ENCODE measurements at regions not wholly inside any gene's neighbourhood (a gene's known extent, or its start where the extent isn't known, plus 50 kb on each side); places are given as distances from the start of the nearest gene placed in this dataset.

GRCh38 chr7:26466007-26466406 lies 174.3 kb downstream of the SNX10 start:
- Histone ChIP-seq H3K4me1 (ENCODE audit: control insufficient read depth in 2 of 2, insufficient read depth in 2 of 2, low read length in 2 of 2) (no peaks in the 10 kb centered on the region), H3K9ac (ENCODE audit: low read length) (no peak overlapping the region), H2AFZ (ENCODE audit: insufficient read depth, low read depth, low read length, poor library complexity, severe bottlenecking) (no peak overlapping the region), H3K36me3 (replicated peaks in 1 of 2; ENCODE audit: control extremely low read depth in 1 of 2, control insufficient read depth in 1 of 2, extremely low read depth in 1 of 2, insufficient read depth in 2 of 2, low read length in 1 of 2) (no peaks in the 10 kb centered on the region), H3K79me2 (ENCODE audit: control insufficient read depth, insufficient read depth, low read length) (no peaks in the 10 kb centered on the region), H3K27ac (ENCODE audit: low read length in 2 of 2) (no peak overlapping the region), H3K9me3 (ENCODE audit: control extremely low read depth in 1 of 3, control insufficient read depth in 2 of 3, insufficient read depth in 1 of 3, low read length in 2 of 3) (no peaks in the 10 kb centered on the region), H3K4me2 (replicated peaks; ENCODE audit: low read depth, low read length, poor library complexity, severe bottlenecking) (no peak overlapping the region), H3K27me3 (replicated peaks in 1 of 4; ENCODE audit: control extremely low read depth in 1 of 4, control insufficient read depth in 3 of 4, insufficient read depth in 4 of 4, low read length in 3 of 4) (no peaks in the 10 kb centered on the region), H3K4me3 (ENCODE audit: control extremely low read depth in 1 of 5, extremely low read depth in 1 of 5, insufficient read depth in 1 of 5, low read depth in 2 of 5, low read length in 4 of 5) (no peak overlapping the region), H4K20me1 (ENCODE audit: control insufficient read depth, insufficient read depth, low read length, poor library complexity, severe bottlenecking) (no peaks in the 10 kb centered on the region)
- 92% methylated on average over 6 of the region's 6 CpGs for WGBS (ENCODE audit: insufficient coverage)
- no peak overlapping the region for H3K4me3 Mint-ChIP-seq
- H3K9me3 Mint-ChIP-seq (ENCODE audit: insufficient read depth) = no peaks in the 10 kb centered on the region
- TF ChIP-seq EZH2 (IDR thresholded peaks at IDR 0.05; ENCODE audit: borderline replicate concordance, insufficient read depth, low read depth, low read length, poor library complexity, severe bottlenecking) = no peak
- TF ChIP-seq CTCF (IDR thresholded peaks at IDR 0.05) = no peak
- peaks cover 5% of the 10 kb centered on the region for H3K4me1 Mint-ChIP-seq
- ATAC-seq (ENCODE audit: low read depth) = no peak
- no peak for DNase-seq
- intact Hi-C loops (cut with micrococcal nuclease) = no loop called here
- ChIA-PET POLR2A (no interaction called here), CTCF (no interaction called here)
- H3K27ac Mint-ChIP-seq = no peak overlapping the region
- H3K27me3 Mint-ChIP-seq = peaks cover 4% of the 10 kb centered on the region

GRCh38 chr7:26467104-26467503 lies 175.4 kb downstream of the SNX10 start:
- H2AFZ ChIP-seq (ENCODE audit: insufficient read depth, low read depth, low read length, poor library complexity, severe bottlenecking) = no peak overlapping the region
- no peak overlapping the region for H3K27ac Mint-ChIP-seq
- POLR2A ChIA-PET = no interaction called here
- H4K20me1 ChIP-seq (ENCODE audit: control insufficient read depth, insufficient read depth, low read length, poor library complexity, severe bottlenecking) = no peaks in the 10 kb centered on the region
- no peaks in the 10 kb centered on the region for H3K27me3 ChIP-seq (replicated peaks in 1 of 4; ENCODE audit: control extremely low read depth in 1 of 4, control insufficient read depth in 3 of 4, insufficient read depth in 4 of 4, low read length in 3 of 4)
- 92% methylated on average over 5 of the region's 8 CpGs for WGBS (ENCODE audit: insufficient coverage)
- no peaks in the 10 kb centered on the region for H3K9me3 ChIP-seq (ENCODE audit: control extremely low read depth in 1 of 3, control insufficient read depth in 2 of 3, insufficient read depth in 1 of 3, low read length in 2 of 3)
- no peak overlapping the region for H3K27ac ChIP-seq (ENCODE audit: low read length in 2 of 2)
- no peaks in the 10 kb centered on the region for H3K4me1 ChIP-seq (ENCODE audit: control insufficient read depth in 2 of 2, insufficient read depth in 2 of 2, low read length in 2 of 2)
- intact Hi-C loops (cut with micrococcal nuclease) = no loop called here
- no peak overlapping the region for H3K4me2 ChIP-seq (replicated peaks; ENCODE audit: low read depth, low read length, poor library complexity, severe bottlenecking)
- no peaks in the 10 kb centered on the region for H3K9me3 Mint-ChIP-seq (ENCODE audit: insufficient read depth)
- CTCF ChIA-PET = no interaction called here
- DNase-seq (no peak), ATAC-seq (ENCODE audit: low read depth) (no peak)
- peaks cover 4% of the 10 kb centered on the region for H3K27me3 Mint-ChIP-seq
- no peak overlapping the region for H3K4me3 ChIP-seq (ENCODE audit: control extremely low read depth in 1 of 5, extremely low read depth in 1 of 5, insufficient read depth in 1 of 5, low read depth in 2 of 5, low read length in 4 of 5)
- no peak overlapping the region for H3K9ac ChIP-seq (ENCODE audit: low read length)
- H3K36me3 ChIP-seq (replicated peaks in 1 of 2; ENCODE audit: control extremely low read depth in 1 of 2, control insufficient read depth in 1 of 2, extremely low read depth in 1 of 2, insufficient read depth in 2 of 2, low read length in 1 of 2) = no peaks in the 10 kb centered on the region
- H3K4me1 Mint-ChIP-seq = peaks cover 5% of the 10 kb centered on the region
- H3K4me3 Mint-ChIP-seq = no peak overlapping the region
- H3K79me2 ChIP-seq (ENCODE audit: control insufficient read depth, insufficient read depth, low read length) = no peaks in the 10 kb centered on the region
- TF ChIP-seq EZH2 (IDR thresholded peaks at IDR 0.05; ENCODE audit: borderline replicate concordance, insufficient read depth, low read depth, low read length, poor library complexity, severe bottlenecking) = no peak
- no peak for TF ChIP-seq CTCF (IDR thresholded peaks at IDR 0.05)

Data from B cell (primary cell).